Amniotic stem cell (primary cell): ENCODE measurements at regions not wholly inside any gene's neighbourhood (a gene's known extent, or its start where the extent isn't known, plus 50 kb on each side); places are given as distances from the start of the nearest gene placed in this dataset.
"Not testable (repeated sequence)": the region's sequence is repeated elsewhere in the genome, so short reads cannot be mapped to it uniquely, and the experiment has no call there.

Source experiments
- DNase-seq: peaks from one replicate; lab custom pipeline; 2025; lab: John Stamatoyannopoulos, UW

- DNase-seq, result no peak
Measured at GRCh38 chr13:61215116-61215515, 200.5 kb downstream of the PCDH20 start.

- DNase-seq, result no peak
Measured at GRCh38 chr13:61214551-61214950, 201.1 kb downstream of the PCDH20 start.

- DNase-seq, result not testable (repeated sequence)
Measured at GRCh38 chr13:61205898-61206297, 209.8 kb downstream of the PCDH20 start.

- no peak for DNase-seq
Measured at GRCh38 chr13:61204025-61204424, 211.6 kb downstream of the PCDH20 start.

- no peak for DNase-seq
Measured at GRCh38 chr13:61202042-61202441, 213.6 kb downstream of the PCDH20 start.

GRCh38 chr13:61192826-61193225 lies 222.8 kb downstream of the PCDH20 start:
- no peak for DNase-seq

GRCh38 chr13:61188057-61188456 lies 227.6 kb downstream of the PCDH20 start:
- no peak for DNase-seq

GRCh38 chr13:61187471-61187870 lies 228.2 kb downstream of the PCDH20 start:
- DNase-seq, result no peak

GRCh38 chr13:61183670-61184069 lies 232.0 kb downstream of the PCDH20 start:
- DNase-seq, result no peak

- no peak for DNase-seq
Measured at GRCh38 chr13:61180234-61180633, 235.4 kb downstream of the PCDH20 start.

- no peak for DNase-seq
Measured at GRCh38 chr13:61179741-61180140, 235.9 kb downstream of the PCDH20 start.

- no peak for DNase-seq
Measured at GRCh38 chr13:61170856-61171255, 244.8 kb downstream of the PCDH20 start.

- no peak for DNase-seq
Measured at GRCh38 chr13:61162636-61163035, 253.0 kb downstream of the PCDH20 start.

GRCh38 chr13:61162106-61162505 lies 253.5 kb downstream of the PCDH20 start:
- no peak for DNase-seq

- no peak for DNase-seq
Measured at GRCh38 chr13:61156753-61157152, 258.9 kb downstream of the PCDH20 start.

GRCh38 chr13:61151062-61151461 lies 264.6 kb downstream of the PCDH20 start:
- no peak for DNase-seq

GRCh38 chr13:61149331-61149730 lies 266.3 kb downstream of the PCDH20 start:
- no peak for DNase-seq

GRCh38 chr13:61148691-61149315 lies 266.8 kb downstream of the PCDH20 start:
- no peak for DNase-seq

GRCh38 chr13:61148211-61148610 lies 267.4 kb downstream of the PCDH20 start:
- DNase-seq, result no peak

GRCh38 chr13:61146571-61146970 lies 269.1 kb downstream of the PCDH20 start:
- DNase-seq, result no peak

- DNase-seq, result no peak
Measured at GRCh38 chr13:61146158-61146557, 269.5 kb downstream of the PCDH20 start.

- DNase-seq, result no peak
Measured at GRCh38 chr13:61144834-61145593, 270.6 kb downstream of the PCDH20 start.

GRCh38 chr13:61144301-61144700 lies 271.3 kb downstream of the PCDH20 start:
- no peak for DNase-seq

- DNase-seq, result no peak
Measured at GRCh38 chr13:61142506-61142905, 273.1 kb downstream of the PCDH20 start.
